SH-SY5Y (cell line): ENCODE measurements at regions not wholly inside any gene's neighbourhood (a gene's known extent, or its start where the extent isn't known, plus 50 kb on each side); places are given as distances from the start of the nearest gene placed in this dataset.

ENCODE experiments used
- GATA2 ChIP-seq: IDR thresholded peaks from 2 replicates; pipeline ENCODE4 v1.6.1; 2011; ENCODE audit warnings: mild to moderate bottlenecking, low read depth, low read length
- GATA3 ChIP-seq: IDR thresholded peaks from 2 replicates; pipeline ENCODE4 v1.6.1; 2011; ENCODE audit warnings: low read depth, mild to moderate bottlenecking, low read length, moderate library complexity

GRCh38 chr1:222096883-222097282 is 355.0 kb upstream of the DUSP10 start:
- no peak for TF ChIP-seq GATA2
- no peak for TF ChIP-seq GATA3
